ENCODE measurements at regions not wholly inside any gene's neighbourhood (a gene's known extent, or its start where the extent isn't known, plus 50 kb on each side); places are given as distances from the start of the nearest gene placed in this dataset.

GRCh38 chr3:102748646-102749045 lies 313.8 kb downstream of the ZPLD1 start:
- DNase-seq (ENCODE audit: low read depth) = no peak

- no peak for DNase-seq (ENCODE audit: low read depth)
Observed at GRCh38 chr3:102750322-102750721, 315.5 kb downstream of the ZPLD1 start.

GRCh38 chr3:102753901-102754300 lies 319.1 kb downstream of the ZPLD1 start:
- DNase-seq (ENCODE audit: low read depth) = no peak

- DNase-seq (ENCODE audit: low read depth) = no peak
Observed at GRCh38 chr3:102756706-102757105, 321.9 kb downstream of the ZPLD1 start.

GRCh38 chr3:102757950-102758349 lies 323.1 kb downstream of the ZPLD1 start:
- DNase-seq (ENCODE audit: low read depth) = no peak

- DNase-seq (ENCODE audit: low read depth) = no peak
Observed at GRCh38 chr3:102761766-102762165, 327.0 kb downstream of the ZPLD1 start.

GRCh38 chr3:102790747-102791325 lies 356.0 kb downstream of the ZPLD1 start:
- peak; percentile 83 for DNase-seq (ENCODE audit: low read depth)

- DNase-seq (ENCODE audit: low read depth) = peak; percentile 7
Observed at GRCh38 chr3:102791641-102792589, 357.1 kb downstream of the ZPLD1 start.

- no peak for DNase-seq (ENCODE audit: low read depth)
Observed at GRCh38 chr3:102796804-102797203, 362.0 kb downstream of the ZPLD1 start.

- DNase-seq (ENCODE audit: low read depth) = no peak
Observed at GRCh38 chr3:102802819-102803420, 368.1 kb downstream of the ZPLD1 start.

GRCh38 chr3:102810937-102811336 lies 376.1 kb downstream of the ZPLD1 start:
- no peak for DNase-seq (ENCODE audit: low read depth)

GRCh38 chr3:102826636-102827035 lies 391.8 kb downstream of the ZPLD1 start:
- no peak for DNase-seq (ENCODE audit: low read depth)

GRCh38 chr3:102827386-102827785 lies 392.6 kb downstream of the ZPLD1 start:
- no peak for DNase-seq (ENCODE audit: low read depth)

GRCh38 chr3:102830415-102830814 lies 395.6 kb downstream of the ZPLD1 start:
- DNase-seq (ENCODE audit: low read depth) = no peak

- no peak for DNase-seq (ENCODE audit: low read depth)
Observed at GRCh38 chr3:102841866-102842265, 407.1 kb downstream of the ZPLD1 start.

GRCh38 chr3:102866845-102867244 lies 432.0 kb downstream of the ZPLD1 start:
- DNase-seq (ENCODE audit: low read depth) = no peak

GRCh38 chr3:102883515-102883914 lies 448.7 kb downstream of the ZPLD1 start:
- DNase-seq (ENCODE audit: low read depth) = no peak

- no peak for DNase-seq (ENCODE audit: low read depth)
Observed at GRCh38 chr3:102885289-102885688, 450.5 kb downstream of the ZPLD1 start.

GRCh38 chr3:102887431-102887830 lies 452.6 kb downstream of the ZPLD1 start:
- no peak for DNase-seq (ENCODE audit: low read depth)

GRCh38 chr3:102896851-102897621 lies 462.2 kb downstream of the ZPLD1 start:
- no peak for DNase-seq (ENCODE audit: low read depth)

- no peak for DNase-seq (ENCODE audit: low read depth)
Observed at GRCh38 chr3:102904629-102905028, 469.8 kb downstream of the ZPLD1 start.

GRCh38 chr3:102905811-102906210 lies 471.0 kb downstream of the ZPLD1 start:
- DNase-seq (ENCODE audit: low read depth) = no peak

All from ELR (cell line).